ENCODE measurements at regions not wholly inside any gene's neighbourhood (a gene's known extent, or its start where the extent isn't known, plus 50 kb on each side); places are given as distances from the start of the nearest gene placed in this dataset.

GRCh38 chr4:83209419-83209818, 75.2 kb downstream of the COQ2 start:
- TF ChIP-seq CTCF (IDR thresholded peaks at IDR 0.05) (no peak), POLR2A (IDR thresholded peaks at IDR 0.05) (no peak)
